Coronary artery (tissue), 2 donors: ENCODE measurements at regions not wholly inside any gene's neighbourhood (a gene's known extent, or its start where the extent isn't known, plus 50 kb on each side); places are given as distances from the start of the nearest gene placed in this dataset.

Experiments
- DNase-seq: peaks from one replicate; pipeline ENCODE4 v3.0.0-alpha.2; 2017; ENCODE audit warnings: low spot score
- H3K27ac ChIP-seq, 2 donors: fragments of 200-600 bp; sonication (generic); one replicate each; pipeline ENCODE4 v1.5.1; 2016 to 2019
- H3K4me3 ChIP-seq: fragments of 200-600 bp; sonication (generic); 2 replicates; pipeline ENCODE4 v1.5.1; 2016; ENCODE audit warnings: mild to moderate bottlenecking, moderate library complexity
- CTCF ChIP-seq: fragments of 200-600 bp; sonication (generic); IDR thresholded peaks from one replicate; pipeline ENCODE4 v1.5.1; 2019; ENCODE audit warnings: antibody characterized with exemption

GRCh38 chr12:98106031-98106683 is 409.2 kb upstream of the TMPO start:
- no peak for TF ChIP-seq CTCF
- no peak for DNase-seq
- H3K27ac ChIP-seq = no peak overlapping the region
- H3K4me3 ChIP-seq = no peak overlapping the region

- no peak overlapping the region for H3K27ac ChIP-seq
- no peak overlapping the region for H3K4me3 ChIP-seq
- DNase-seq = no peak
- no peak for TF ChIP-seq CTCF
Measured at GRCh38 chr12:98109266-98109665, 406.1 kb upstream of the TMPO start.

- Histone ChIP-seq H3K27ac (no peak overlapping the region), H3K4me3 (no peak overlapping the region)
- no peak for DNase-seq
- no peak for TF ChIP-seq CTCF
Measured at GRCh38 chr12:98110536-98110935, 404.9 kb upstream of the TMPO start.

GRCh38 chr12:98113548-98113947 is 401.8 kb upstream of the TMPO start:
- Histone ChIP-seq H3K27ac (no peak overlapping the region), H3K4me3 (no peak overlapping the region)
- DNase-seq = no peak
- TF ChIP-seq CTCF = no peak

- H3K4me3 ChIP-seq = no peak overlapping the region
- H3K27ac ChIP-seq = no peak overlapping the region
- no peak for DNase-seq
- no peak for TF ChIP-seq CTCF
Measured at GRCh38 chr12:98121963-98122362, 393.4 kb upstream of the TMPO start.

GRCh38 chr12:98123021-98123461 is 392.3 kb upstream of the TMPO start:
- H3K27ac ChIP-seq = no peak overlapping the region
- no peak for TF ChIP-seq CTCF
- no peak overlapping the region for H3K4me3 ChIP-seq
- DNase-seq = no peak

- DNase-seq = no peak
- no peak for TF ChIP-seq CTCF
- Histone ChIP-seq H3K27ac (no peak overlapping the region), H3K4me3 (no peak overlapping the region)
Measured at GRCh38 chr12:98126637-98127335, 388.6 kb upstream of the TMPO start.
